ENCODE measurements at regions not wholly inside any gene's neighbourhood (a gene's known extent, or its start where the extent isn't known, plus 50 kb on each side); places are given as distances from the start of the nearest gene placed in this dataset.

DNA sequence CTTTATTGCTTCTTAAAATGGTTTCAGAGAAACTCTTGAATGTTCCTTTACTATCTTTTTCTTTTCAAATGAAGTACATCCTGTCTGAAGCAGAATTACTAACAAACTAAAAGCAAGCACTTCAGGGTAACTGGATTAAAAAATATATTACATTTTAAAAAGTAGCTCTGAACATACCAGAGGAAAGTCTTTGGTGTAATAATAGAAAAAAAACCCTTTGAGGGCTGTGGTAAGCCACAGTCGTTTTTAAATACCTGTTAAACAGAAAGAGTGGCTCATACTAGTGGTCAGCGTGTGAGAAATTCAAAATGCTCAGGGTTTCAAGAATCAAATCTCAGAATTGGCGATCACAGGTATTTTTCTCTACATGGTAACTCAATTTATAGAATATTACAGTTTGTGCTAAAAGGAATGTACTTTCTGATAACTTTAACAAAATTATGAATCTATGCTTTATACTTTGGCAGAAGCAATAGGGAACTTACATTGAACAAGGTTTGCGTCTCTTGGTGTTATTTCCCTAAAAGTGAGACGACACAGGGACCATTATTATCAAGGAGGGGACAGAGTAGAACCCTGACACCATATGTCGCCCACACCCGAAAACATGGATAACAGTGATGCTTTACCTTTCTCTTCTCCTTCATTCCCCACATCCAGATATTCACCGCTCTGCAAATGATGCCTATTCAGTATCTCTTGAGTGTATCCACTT, 97.0 kb upstream of the DPH5 start:
- Histone ChIP-seq H3F3A (ENCODE audit: low read depth) (no peaks in the 10 kb centered on the region), H3K4me2 (no peak overlapping the region), H3K27ac (no peak overlapping the region), H3K27me3 (no peaks in the 10 kb centered on the region), H2AFZ (replicated peaks) (peak overlapping the region; percentile 26), H3K4me1 (peaks cover 5% of the 10 kb centered on the region), H3K79me2 (ENCODE audit: low read depth) (no peaks in the 10 kb centered on the region), H4K20me1 (ENCODE audit: low read depth) (no peaks in the 10 kb centered on the region), H3K9ac (no peak overlapping the region), H3K9me3 (ENCODE audit: low read depth) (no peaks in the 10 kb centered on the region), H3K36me3 (no peaks in the 10 kb centered on the region), H3K4me3 (no peak overlapping the region)
- Mint-ChIP-seq H3K4me3 (no peak overlapping the region), H3K27me3 (ENCODE audit: insufficient read depth, low read depth) (peaks cover 4% of the 10 kb centered on the region), H3K9me3 (no peaks in the 10 kb centered on the region), H3K36me3 (no peaks in the 10 kb centered on the region), H3K27ac (no peak overlapping the region), H3K4me1 (peaks cover 7% of the 10 kb centered on the region)
- DNase-seq (ENCODE audit: low spot score): no peak
- no peak for TF ChIP-seq EZH2 (IDR thresholded peaks at IDR 0.05)

DNA sequence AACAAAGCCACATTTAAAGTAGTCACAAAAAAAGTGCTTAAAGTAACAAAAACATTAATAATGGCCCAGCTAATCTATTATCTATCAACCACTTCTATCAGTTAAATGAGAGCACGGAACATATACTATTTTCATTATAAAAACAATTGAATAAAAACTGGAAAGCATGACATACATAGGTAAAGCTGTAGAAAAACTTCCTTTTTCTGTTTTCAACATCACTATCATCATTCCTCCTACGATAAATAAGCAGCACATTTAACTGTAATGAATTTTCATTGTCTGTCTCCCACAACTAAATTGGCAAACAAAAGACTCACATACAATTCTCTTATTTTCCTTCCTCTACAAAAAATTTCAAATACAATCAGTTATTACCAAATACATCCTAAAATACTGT, 96.4 kb upstream of the DPH5 start:
- Histone ChIP-seq H3K4me2 (peak overlapping the region; percentile 1), H3K36me3 (no peaks in the 10 kb centered on the region)
- no peak overlapping the region for H3K4me3 Mint-ChIP-seq

DNA sequence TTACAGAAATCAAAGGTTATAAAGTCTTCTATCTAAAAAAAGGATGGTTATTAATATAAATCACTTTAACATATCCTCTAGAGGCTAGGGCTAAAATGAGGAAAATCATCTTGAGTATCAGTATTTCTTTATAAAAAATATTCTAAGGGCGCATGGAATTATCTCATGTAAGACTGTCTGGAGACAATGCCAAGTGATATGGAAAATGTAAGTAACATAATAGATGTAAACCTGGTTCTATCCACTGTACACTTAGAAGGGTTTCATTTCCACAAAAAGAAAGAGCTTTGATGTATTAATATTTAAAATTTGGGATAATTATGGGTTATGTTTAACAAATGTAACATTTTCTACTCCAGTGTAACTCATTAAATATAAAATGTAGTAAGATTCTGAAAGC, 95.9 kb upstream of the DPH5 start:
- H3K4me1 ChIP-seq: peaks cover 5% of the 10 kb centered on the region
- H2AFZ ChIP-seq (replicated peaks): no peak overlapping the region
- H3K4me1 Mint-ChIP-seq: peaks cover 7% of the 10 kb centered on the region
- H3K36me3 Mint-ChIP-seq: no peaks in the 10 kb centered on the region
- no peak for DNase-seq (ENCODE audit: low spot score)
- H3K27ac ChIP-seq: no peak overlapping the region
- no peaks in the 10 kb centered on the region for H3K27me3 ChIP-seq
- no peaks in the 10 kb centered on the region for H3K9me3 Mint-ChIP-seq
- H3K9ac ChIP-seq: no peak overlapping the region
- peaks cover 4% of the 10 kb centered on the region for H3K27me3 Mint-ChIP-seq (ENCODE audit: insufficient read depth, low read depth)
- no peaks in the 10 kb centered on the region for H3K9me3 ChIP-seq (ENCODE audit: low read depth)
- H3F3A ChIP-seq (ENCODE audit: low read depth): no peaks in the 10 kb centered on the region
- TF ChIP-seq EZH2phosphoT487 (IDR thresholded peaks at IDR 0.05): no peak
- TF ChIP-seq, protein P1, sequence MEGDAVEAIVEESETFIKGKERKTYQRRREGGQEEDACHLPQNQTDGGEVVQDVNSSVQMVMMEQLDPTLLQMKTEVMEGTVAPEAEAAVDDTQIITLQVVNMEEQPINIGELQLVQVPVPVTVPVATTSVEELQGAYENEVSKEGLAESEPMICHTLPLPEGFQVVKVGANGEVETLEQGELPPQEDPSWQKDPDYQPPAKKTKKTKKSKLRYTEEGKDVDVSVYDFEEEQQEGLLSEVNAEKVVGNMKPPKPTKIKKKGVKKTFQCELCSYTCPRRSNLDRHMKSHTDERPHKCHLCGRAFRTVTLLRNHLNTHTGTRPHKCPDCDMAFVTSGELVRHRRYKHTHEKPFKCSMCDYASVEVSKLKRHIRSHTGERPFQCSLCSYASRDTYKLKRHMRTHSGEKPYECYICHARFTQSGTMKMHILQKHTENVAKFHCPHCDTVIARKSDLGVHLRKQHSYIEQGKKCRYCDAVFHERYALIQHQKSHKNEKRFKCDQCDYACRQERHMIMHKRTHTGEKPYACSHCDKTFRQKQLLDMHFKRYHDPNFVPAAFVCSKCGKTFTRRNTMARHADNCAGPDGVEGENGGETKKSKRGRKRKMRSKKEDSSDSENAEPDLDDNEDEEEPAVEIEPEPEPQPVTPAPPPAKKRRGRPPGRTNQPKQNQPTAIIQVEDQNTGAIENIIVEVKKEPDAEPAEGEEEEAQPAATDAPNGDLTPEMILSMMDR (IDR thresholded peaks at IDR 0.05): no peak
- H3K79me2 ChIP-seq (ENCODE audit: low read depth): no peaks in the 10 kb centered on the region
- no peaks in the 10 kb centered on the region for H3K36me3 ChIP-seq
- no peak overlapping the region for H3K4me3 ChIP-seq
- H4K20me1 ChIP-seq (ENCODE audit: low read depth): no peaks in the 10 kb centered on the region
- H3K4me2 ChIP-seq: peak overlapping the region; percentile 1
- no peak overlapping the region for H3K27ac Mint-ChIP-seq
- H3K4me3 Mint-ChIP-seq: no peak overlapping the region

More for the DNA sequence above, 96.4 kb upstream of the DPH5 start:
- Histone ChIP-seq H3K4me3 (no peak overlapping the region), H2AFZ (replicated peaks) (no peak overlapping the region), H3F3A (ENCODE audit: low read depth) (no peaks in the 10 kb centered on the region), H3K79me2 (ENCODE audit: low read depth) (no peaks in the 10 kb centered on the region), H4K20me1 (ENCODE audit: low read depth) (no peaks in the 10 kb centered on the region), H3K27ac (no peak overlapping the region), H3K4me1 (peaks cover 5% of the 10 kb centered on the region), H3K27me3 (no peaks in the 10 kb centered on the region), H3K9me3 (ENCODE audit: low read depth) (no peaks in the 10 kb centered on the region), H3K9ac (no peak overlapping the region)
- DNase-seq (ENCODE audit: low spot score): no peak
- TF ChIP-seq EZH2 (IDR thresholded peaks at IDR 0.05) (no peak), EZH2phosphoT487 (IDR thresholded peaks at IDR 0.05) (no peak)
- TF ChIP-seq, protein P1 (IDR thresholded peaks at IDR 0.05): no peak
- Mint-ChIP-seq H3K27ac (no peak overlapping the region), H3K36me3 (no peaks in the 10 kb centered on the region), H3K27me3 (ENCODE audit: insufficient read depth, low read depth) (peaks cover 4% of the 10 kb centered on the region), H3K4me1 (peaks cover 7% of the 10 kb centered on the region), H3K9me3 (no peaks in the 10 kb centered on the region)

DNA sequence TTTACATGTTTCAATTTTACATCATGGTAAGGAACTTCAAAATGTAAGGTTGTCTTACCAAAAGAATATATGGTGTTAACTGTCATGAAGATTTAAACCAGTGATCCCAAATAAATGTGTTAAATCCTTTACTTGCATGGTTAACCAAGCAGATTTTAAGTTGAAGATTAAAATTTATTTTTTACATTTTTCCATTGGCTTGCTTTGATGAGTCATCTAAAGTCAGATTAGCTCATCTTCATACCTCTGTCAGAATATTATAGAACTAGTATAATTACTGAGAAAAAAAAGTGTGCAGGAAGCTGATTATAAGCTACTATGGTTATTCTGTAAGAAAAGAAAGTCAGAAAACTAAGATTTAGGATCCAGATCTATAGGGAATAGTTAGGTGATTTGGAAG, 95.3 kb upstream of the DPH5 start:
- H3K79me2 ChIP-seq (ENCODE audit: low read depth): no peaks in the 10 kb centered on the region
- no peak for DNase-seq (ENCODE audit: low spot score)
- Mint-ChIP-seq H3K27ac (no peak overlapping the region), H3K4me3 (no peak overlapping the region), H3K36me3 (no peaks in the 10 kb centered on the region), H3K27me3 (ENCODE audit: insufficient read depth, low read depth) (peaks cover 2% of the 10 kb centered on the region), H3K4me1 (peaks cover 7% of the 10 kb centered on the region), H3K9me3 (no peaks in the 10 kb centered on the region)
- no peak for TF ChIP-seq EZH2 (IDR thresholded peaks at IDR 0.05)
- no peak for TF ChIP-seq EZH2phosphoT487 (IDR thresholded peaks at IDR 0.05)
- TF ChIP-seq, protein P1 (IDR thresholded peaks at IDR 0.05): no peak
- H3K4me3 ChIP-seq: no peak overlapping the region
- no peak overlapping the region for H3K27ac ChIP-seq
- no peaks in the 10 kb centered on the region for H3K36me3 ChIP-seq
- H3F3A ChIP-seq (ENCODE audit: low read depth): no peaks in the 10 kb centered on the region
- H2AFZ ChIP-seq (replicated peaks): no peak overlapping the region
- no peak overlapping the region for H3K4me2 ChIP-seq
- no peak overlapping the region for H3K9ac ChIP-seq
- no peaks in the 10 kb centered on the region for H4K20me1 ChIP-seq (ENCODE audit: low read depth)
- H3K4me1 ChIP-seq: peaks cover 5% of the 10 kb centered on the region
- H3K9me3 ChIP-seq (ENCODE audit: low read depth): no peaks in the 10 kb centered on the region
- no peaks in the 10 kb centered on the region for H3K27me3 ChIP-seq

Measured in neural progenitor cell (in vitro differentiated cells).